ENCODE measurements at regions not wholly inside any gene's neighbourhood (a gene's known extent, or its start where the extent isn't known, plus 50 kb on each side); places are given as distances from the start of the nearest gene placed in this dataset.

DNA sequence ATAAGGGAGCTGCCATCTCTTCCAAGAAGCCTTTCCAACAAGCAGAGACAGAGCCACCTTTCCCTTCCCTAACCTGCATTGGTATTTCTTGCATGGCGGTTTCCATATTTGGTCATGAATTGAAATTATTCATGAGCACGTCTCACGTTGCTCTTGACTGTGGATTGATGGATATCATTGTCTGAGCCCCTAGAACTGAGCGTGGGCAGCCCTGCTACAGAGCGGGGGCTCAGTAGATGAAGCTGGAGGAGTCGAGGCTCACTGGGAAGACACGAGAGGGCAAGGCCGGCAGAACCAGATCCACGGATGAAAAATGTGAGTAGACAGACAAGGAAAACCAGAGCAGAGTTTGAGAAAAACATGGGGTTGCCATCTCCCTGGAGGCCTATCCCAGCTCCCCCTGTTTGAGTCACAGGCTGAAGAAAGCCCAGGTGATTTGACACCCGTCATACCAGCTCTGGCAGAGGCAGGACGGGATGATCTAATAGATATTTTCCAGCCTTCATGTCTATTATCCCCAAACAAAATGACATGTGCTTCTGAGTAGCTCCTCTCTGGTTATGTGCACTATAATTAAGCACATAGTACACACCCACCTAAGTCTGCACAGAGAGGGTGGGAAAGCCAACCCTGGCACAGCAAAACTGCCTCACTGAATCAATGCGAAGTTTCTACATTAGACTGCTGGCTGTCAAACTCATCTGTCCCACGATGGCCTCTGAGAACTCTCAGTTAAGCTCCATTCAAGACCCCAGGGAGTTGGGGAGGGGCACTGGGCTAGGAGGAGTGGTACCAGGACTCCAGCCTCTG, 363.5 kb upstream of the KLHL29 start:
- Histone ChIP-seq H3K9ac (ENCODE audit: low read length) (no peak overlapping the region), H3K27ac (ENCODE audit: low read length) (no peak overlapping the region), H3K4me2 (ENCODE audit: low read length) (no peak overlapping the region), H4K20me1 (ENCODE audit: insufficient read depth, low read length) (no peaks in the 10 kb centered on the region), H3K4me1 (ENCODE audit: low read length) (no peaks in the 10 kb centered on the region), H3K36me3 (replicated peaks; ENCODE audit: low read depth, low read length) (no peaks in the 10 kb centered on the region), H2AFZ (ENCODE audit: low read depth, low read length) (no peak overlapping the region), H3K4me3 (ENCODE audit: low read length) (no peak overlapping the region), H3K79me2 (ENCODE audit: low read length) (no peaks in the 10 kb centered on the region), H3K27me3 (ENCODE audit: low read depth, low read length) (no peaks in the 10 kb centered on the region), H3K9me3 (ENCODE audit: insufficient read depth, low read length) (no peaks in the 10 kb centered on the region)
- no peak for TF ChIP-seq EZH2phosphoT487 (IDR thresholded peaks at IDR 0.05; ENCODE audit: low read depth)
- TF ChIP-seq, protein P1, sequence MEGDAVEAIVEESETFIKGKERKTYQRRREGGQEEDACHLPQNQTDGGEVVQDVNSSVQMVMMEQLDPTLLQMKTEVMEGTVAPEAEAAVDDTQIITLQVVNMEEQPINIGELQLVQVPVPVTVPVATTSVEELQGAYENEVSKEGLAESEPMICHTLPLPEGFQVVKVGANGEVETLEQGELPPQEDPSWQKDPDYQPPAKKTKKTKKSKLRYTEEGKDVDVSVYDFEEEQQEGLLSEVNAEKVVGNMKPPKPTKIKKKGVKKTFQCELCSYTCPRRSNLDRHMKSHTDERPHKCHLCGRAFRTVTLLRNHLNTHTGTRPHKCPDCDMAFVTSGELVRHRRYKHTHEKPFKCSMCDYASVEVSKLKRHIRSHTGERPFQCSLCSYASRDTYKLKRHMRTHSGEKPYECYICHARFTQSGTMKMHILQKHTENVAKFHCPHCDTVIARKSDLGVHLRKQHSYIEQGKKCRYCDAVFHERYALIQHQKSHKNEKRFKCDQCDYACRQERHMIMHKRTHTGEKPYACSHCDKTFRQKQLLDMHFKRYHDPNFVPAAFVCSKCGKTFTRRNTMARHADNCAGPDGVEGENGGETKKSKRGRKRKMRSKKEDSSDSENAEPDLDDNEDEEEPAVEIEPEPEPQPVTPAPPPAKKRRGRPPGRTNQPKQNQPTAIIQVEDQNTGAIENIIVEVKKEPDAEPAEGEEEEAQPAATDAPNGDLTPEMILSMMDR (IDR thresholded peaks at IDR 0.05; ENCODE audit: low read depth, low read length): no peak

DNA sequence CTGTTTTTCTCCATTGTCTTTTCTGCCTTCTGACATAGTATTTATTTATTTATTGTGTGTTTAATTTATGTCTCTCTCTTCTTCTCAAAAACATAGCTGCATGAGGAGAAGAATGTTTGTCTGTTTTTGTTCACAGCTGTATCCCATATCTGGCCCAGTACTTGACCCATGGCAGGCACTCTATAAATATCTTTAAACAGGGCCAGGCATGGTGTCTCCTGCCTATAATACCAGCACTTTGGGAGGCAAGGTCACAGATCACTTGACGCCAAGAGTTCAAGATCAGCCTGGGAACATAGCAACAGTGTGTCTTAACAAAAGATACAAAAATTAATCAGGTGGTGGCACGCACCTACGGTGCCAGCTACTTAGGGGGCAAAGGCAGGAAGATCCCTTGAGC, 361.3 kb upstream of the KLHL29 start:
- Histone ChIP-seq H3K79me2 (ENCODE audit: low read length) (no peaks in the 10 kb centered on the region), H3K4me3 (ENCODE audit: low read length) (no peak overlapping the region), H3K36me3 (replicated peaks; ENCODE audit: low read depth, low read length) (no peaks in the 10 kb centered on the region), H3K9ac (ENCODE audit: low read length) (no peak overlapping the region), H3K4me2 (ENCODE audit: low read length) (no peak overlapping the region), H3K4me1 (ENCODE audit: low read length) (no peaks in the 10 kb centered on the region), H3K9me3 (ENCODE audit: insufficient read depth, low read length) (no peaks in the 10 kb centered on the region), H3K27me3 (ENCODE audit: low read depth, low read length) (no peaks in the 10 kb centered on the region), H4K20me1 (ENCODE audit: insufficient read depth, low read length) (no peaks in the 10 kb centered on the region), H2AFZ (ENCODE audit: low read depth, low read length) (no peak overlapping the region), H3K27ac (ENCODE audit: low read length) (no peak overlapping the region)
- no peak for TF ChIP-seq EZH2phosphoT487 (IDR thresholded peaks at IDR 0.05; ENCODE audit: low read depth)

DNA sequence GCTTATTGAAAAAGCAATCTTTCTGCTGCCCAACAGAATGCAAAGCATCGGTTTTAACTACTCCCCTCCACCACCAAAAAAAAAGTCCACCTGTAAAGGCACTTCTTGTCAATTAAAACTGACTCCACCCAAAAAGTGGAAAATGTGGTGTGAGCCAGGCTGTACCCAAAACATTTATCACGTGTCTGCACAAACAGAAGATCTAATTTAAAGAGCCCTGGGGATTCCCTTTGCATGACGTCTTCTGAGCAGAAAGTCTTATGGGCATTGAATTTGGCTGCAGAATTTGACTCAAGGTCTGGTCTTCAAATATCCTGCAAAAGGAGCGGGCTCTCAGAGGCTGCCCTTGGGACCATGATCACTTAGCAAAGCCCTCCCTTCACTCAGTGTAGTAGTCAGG, 358.3 kb upstream of the KLHL29 start:
- TF ChIP-seq, protein P1 (IDR thresholded peaks at IDR 0.05; ENCODE audit: low read depth, low read length): no peak
- no peak for TF ChIP-seq EZH2phosphoT487 (IDR thresholded peaks at IDR 0.05; ENCODE audit: low read depth)

DNA sequence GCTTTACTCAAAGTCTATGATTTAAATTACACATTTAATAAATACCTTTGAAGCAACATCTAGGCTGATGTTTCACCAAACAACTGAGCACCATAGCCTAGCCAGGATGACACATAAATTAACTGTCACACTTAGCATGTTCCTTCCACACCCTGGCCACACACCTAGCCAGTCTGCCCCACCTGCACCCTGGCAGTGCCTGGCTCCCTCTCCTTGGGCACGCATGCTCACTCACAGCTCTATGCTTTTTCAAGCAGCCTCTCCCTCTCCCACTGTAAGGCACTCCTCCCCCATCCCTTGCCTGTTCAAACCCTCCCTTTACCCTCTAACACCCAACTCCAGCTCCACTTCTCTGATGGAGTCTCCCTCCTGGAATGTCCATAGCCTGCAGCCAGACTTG, 357.6 kb upstream of the KLHL29 start:
- Histone ChIP-seq H4K20me1 (ENCODE audit: insufficient read depth, low read length) (no peaks in the 10 kb centered on the region), H3K4me2 (ENCODE audit: low read length) (no peak overlapping the region), H3K9me3 (ENCODE audit: insufficient read depth, low read length) (no peaks in the 10 kb centered on the region), H3K4me1 (ENCODE audit: low read length) (no peaks in the 10 kb centered on the region), H3K27ac (ENCODE audit: low read length) (no peak overlapping the region), H3K36me3 (replicated peaks; ENCODE audit: low read depth, low read length) (no peaks in the 10 kb centered on the region), H3K79me2 (ENCODE audit: low read length) (no peaks in the 10 kb centered on the region), H2AFZ (ENCODE audit: low read depth, low read length) (no peak overlapping the region), H3K27me3 (ENCODE audit: low read depth, low read length) (no peaks in the 10 kb centered on the region), H3K9ac (ENCODE audit: low read length) (no peak overlapping the region), H3K4me3 (ENCODE audit: low read length) (no peak overlapping the region)
- TF ChIP-seq EZH2phosphoT487 (IDR thresholded peaks at IDR 0.05; ENCODE audit: low read depth): no peak
- TF ChIP-seq, protein P1 (IDR thresholded peaks at IDR 0.05; ENCODE audit: low read depth, low read length): no peak

More for the DNA sequence above, 358.3 kb upstream of the KLHL29 start:
- Histone ChIP-seq H3K27me3 (ENCODE audit: low read depth, low read length) (no peaks in the 10 kb centered on the region), H3K4me2 (ENCODE audit: low read length) (no peak overlapping the region), H3K9ac (ENCODE audit: low read length) (no peak overlapping the region), H3K4me1 (ENCODE audit: low read length) (no peaks in the 10 kb centered on the region), H3K9me3 (ENCODE audit: insufficient read depth, low read length) (no peaks in the 10 kb centered on the region), H3K36me3 (replicated peaks; ENCODE audit: low read depth, low read length) (no peaks in the 10 kb centered on the region), H3K4me3 (ENCODE audit: low read length) (no peak overlapping the region), H3K27ac (ENCODE audit: low read length) (no peak overlapping the region), H3K79me2 (ENCODE audit: low read length) (no peaks in the 10 kb centered on the region), H2AFZ (ENCODE audit: low read depth, low read length) (no peak overlapping the region), H4K20me1 (ENCODE audit: insufficient read depth, low read length) (no peaks in the 10 kb centered on the region)
